ENCODE measurements at regions not wholly inside any gene's neighbourhood (a gene's known extent, or its start where the extent isn't known, plus 50 kb on each side); places are given as distances from the start of the nearest gene placed in this dataset.

GRCh38 chr4:163871078-163871477 lies 376.6 kb downstream of the TMA16 start:
- no peak for DNase-seq (ENCODE audit: low read depth)

DNA sequence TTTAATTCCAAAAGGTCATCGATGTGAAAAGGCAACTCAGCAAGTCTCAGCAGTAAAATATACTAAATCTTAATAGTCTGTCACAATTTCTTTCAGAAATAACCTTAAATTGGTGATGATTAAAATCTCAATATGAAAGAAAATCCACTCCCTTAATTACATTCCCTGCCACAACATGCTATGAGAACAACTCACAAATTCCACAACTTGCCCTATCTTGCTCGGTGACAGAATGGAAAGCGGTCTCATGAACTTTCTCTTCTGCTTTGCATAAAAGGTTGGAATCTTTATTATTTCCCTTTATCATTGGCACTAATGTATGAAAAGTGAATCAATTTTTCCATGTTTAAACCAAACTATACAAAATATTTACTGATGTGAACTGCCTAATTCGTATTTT lies 380.8 kb downstream of the TMA16 start:
- no peak for DNase-seq (ENCODE audit: low read depth)

- no peak for DNase-seq (ENCODE audit: low read depth)
These were observed 384.0 kb downstream of the TMA16 start for GRCh38 chr4:163878336-163879121.

DNA sequence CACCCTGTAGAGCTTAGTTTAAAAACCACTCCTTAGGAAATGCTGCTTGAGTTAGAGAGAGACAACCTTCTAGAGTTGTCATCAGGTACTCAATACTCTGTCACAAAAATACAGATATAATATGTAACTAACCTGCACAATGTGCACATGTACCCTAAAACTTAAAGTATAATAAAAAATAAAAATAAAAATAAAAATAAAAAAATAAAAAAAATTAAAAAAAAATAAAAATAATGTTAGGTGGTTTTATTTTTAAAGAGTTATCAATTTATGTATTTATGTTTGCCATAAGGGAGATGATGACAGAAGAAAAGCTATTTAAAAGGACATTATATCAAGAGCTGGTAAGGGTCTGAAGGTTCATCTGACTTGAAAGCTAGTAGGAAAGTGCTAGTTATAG lies 397.9 kb downstream of the TMA16 start:
- DNase-seq (ENCODE audit: low read depth) = no peak

DNA sequence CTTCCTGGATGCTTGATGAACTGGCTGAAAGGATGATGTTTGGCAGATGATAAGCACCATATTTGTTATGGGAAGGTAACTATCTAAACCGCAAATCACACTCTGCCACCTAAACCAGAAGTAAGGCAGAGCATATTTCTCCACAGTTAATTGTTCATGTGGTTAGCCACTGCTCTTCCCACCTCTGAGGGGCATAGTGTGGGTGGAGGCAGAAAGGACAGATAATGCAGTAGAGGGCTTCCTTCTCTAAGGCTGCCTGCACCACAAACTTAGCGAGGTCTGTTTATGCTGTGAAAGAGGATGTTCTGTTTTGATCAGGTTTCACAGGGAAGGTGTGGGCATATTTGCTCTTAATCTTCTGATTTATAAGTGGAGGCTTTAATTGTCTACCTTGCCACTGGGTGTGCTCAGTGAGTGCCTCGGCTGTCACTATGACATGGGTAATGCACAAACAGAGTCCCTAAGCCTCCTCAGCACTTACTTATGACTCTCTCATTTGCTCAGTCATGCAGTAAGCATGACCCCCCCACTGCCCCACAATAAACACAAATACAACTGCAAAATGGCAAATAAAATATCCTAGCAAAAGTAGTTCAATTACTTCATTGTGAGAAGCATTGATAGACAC lies 401.0 kb downstream of the TMA16 start:
- no peak for DNase-seq (ENCODE audit: low read depth)

- no peak for DNase-seq (ENCODE audit: low read depth)
These were observed 406.8 kb downstream of the TMA16 start for GRCh38 chr4:163901319-163901718.

GRCh38 chr4:163902417-163902816 lies 407.9 kb downstream of the TMA16 start:
- DNase-seq (ENCODE audit: low read depth) = no peak

- no peak for DNase-seq (ENCODE audit: low read depth)
These were observed 417.4 kb downstream of the TMA16 start for GRCh38 chr4:163911891-163912290.

- DNase-seq (ENCODE audit: low read depth) = no peak
These were observed 419.1 kb downstream of the TMA16 start for GRCh38 chr4:163913571-163913970.

- DNase-seq (ENCODE audit: low read depth) = no peak
These were observed 421.4 kb downstream of the TMA16 start for GRCh38 chr4:163915896-163916295.

- DNase-seq (ENCODE audit: low read depth) = no peak
These were observed 425.9 kb downstream of the TMA16 start for GRCh38 chr4:163920426-163920825.

- no peak for DNase-seq (ENCODE audit: low read depth)
These were observed 427.8 kb downstream of the TMA16 start for GRCh38 chr4:163922302-163922701.

GRCh38 chr4:163923092-163923491 lies 428.6 kb downstream of the TMA16 start:
- DNase-seq (ENCODE audit: low read depth) = no peak

- DNase-seq (ENCODE audit: low read depth) = no peak
These were observed 435.6 kb downstream of the TMA16 start for GRCh38 chr4:163930086-163930485.

GRCh38 chr4:163932504-163932903 lies 438.0 kb downstream of the TMA16 start:
- DNase-seq (ENCODE audit: low read depth) = no peak

- DNase-seq (ENCODE audit: low read depth) = no peak
These were observed 445.1 kb downstream of the TMA16 start for GRCh38 chr4:163939597-163939996.

GRCh38 chr4:163941221-163941905 lies 446.9 kb downstream of the TMA16 start:
- no peak for DNase-seq (ENCODE audit: low read depth)

DNA sequence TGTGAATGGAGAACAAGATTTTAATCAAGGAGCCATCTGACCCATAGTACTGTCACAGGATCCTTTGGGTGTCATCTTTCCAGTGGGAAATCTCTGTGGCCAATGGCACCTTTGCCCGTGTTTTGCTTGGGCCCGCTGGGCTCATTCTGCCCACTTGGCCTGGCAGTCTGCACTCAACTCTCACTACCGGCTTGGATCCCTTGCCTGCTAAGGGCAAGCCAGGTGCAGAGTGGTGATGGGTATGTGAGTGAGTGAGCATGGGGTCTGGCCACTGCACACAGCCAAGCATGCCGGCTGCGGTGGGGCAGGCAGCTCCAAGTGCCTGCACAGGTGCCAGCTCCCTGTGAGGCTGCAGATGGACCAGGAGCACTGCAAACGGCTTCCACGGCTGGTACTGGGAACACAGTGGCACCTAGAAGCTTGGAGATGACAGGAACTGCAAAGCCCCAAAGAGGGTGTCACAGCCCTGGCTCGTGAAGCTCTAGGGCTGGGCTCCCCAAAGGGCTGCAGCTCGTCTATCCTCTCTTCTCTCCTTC lies 454.5 kb downstream of the TMA16 start:
- no peak for DNase-seq (ENCODE audit: low read depth)

DNA sequence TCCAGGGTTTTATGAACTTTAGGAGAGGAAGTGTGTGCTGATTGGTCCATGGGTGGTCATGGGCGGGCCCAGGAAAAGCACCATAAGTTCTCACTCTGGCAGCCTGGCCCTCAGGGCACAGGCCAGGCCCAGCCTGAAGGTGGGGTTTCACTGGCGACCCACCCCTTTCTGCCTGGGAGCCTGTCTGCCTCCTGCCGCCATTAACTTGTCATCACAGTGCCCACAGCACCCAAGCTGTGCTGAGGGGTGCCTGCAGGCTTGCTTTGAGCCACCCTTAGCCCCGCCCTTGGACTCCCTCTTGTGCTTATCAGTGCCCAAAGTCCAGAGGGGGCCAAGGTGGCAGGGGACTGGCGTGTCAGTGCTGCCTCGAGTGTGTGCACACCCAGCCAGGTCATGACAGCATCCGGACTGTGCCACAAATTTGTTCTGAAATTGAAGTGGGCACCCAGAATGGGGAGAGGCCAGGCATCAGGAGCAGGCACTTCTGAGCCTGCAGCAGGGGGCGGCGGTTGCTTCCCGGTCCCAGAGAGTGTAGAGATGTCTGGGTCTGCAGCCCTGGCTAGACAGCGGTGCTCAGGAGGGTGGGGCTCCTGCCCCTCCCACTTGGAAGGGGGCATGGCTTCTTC lies 455.6 kb downstream of the TMA16 start:
- DNase-seq (ENCODE audit: low read depth) = no peak

DNA sequence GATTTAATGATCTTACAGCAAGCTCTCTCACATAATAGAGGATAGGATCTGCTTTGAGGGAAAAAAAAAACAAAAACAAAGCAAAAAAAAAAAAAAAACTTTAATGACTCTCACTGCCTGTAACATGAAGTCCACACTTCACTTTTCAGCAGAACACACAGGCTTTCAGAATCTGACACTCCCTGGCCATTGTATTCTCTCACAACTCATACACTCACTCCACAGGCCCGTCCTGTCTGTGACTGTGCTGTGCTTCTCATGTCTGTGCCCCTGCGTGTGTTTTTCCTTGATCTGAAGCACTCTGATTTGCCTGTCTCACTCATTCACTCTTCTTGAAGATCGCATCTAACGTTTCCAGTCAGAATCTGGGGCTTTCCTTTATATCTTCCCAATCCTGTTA lies 460.8 kb downstream of the TMA16 start:
- DNase-seq (ENCODE audit: low read depth) = no peak

DNA sequence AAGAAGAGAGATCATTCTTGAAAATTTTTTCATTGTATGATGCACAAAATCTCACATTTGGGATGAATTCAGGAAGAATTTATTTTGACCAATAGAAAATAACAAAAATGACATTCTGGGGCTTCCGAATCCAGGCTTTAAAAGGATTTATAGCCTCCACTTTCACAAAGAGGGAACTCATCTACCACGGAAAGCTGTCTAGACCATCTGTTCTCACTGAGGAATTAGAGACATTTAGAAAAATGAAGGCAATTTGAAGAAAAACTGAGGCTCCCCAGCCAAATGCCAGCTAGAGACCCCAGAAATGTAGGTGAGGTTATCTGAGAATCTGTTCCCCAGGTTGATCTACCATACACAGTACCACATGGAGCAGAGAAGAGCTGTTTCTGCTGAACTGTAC lies 464.3 kb downstream of the TMA16 start:
- no peak for DNase-seq (ENCODE audit: low read depth)

GRCh38 chr4:163959932-163960331 lies 465.4 kb downstream of the TMA16 start:
- DNase-seq (ENCODE audit: low read depth) = no peak

GRCh38 chr4:163966612-163967011 lies 472.1 kb downstream of the TMA16 start:
- DNase-seq (ENCODE audit: low read depth) = no peak
